ENCODE measurements at regions not wholly inside any gene's neighbourhood (a gene's known extent, or its start where the extent isn't known, plus 50 kb on each side); places are given as distances from the start of the nearest gene placed in this dataset.

GRCh38 chr14:99117671-99118045, 154.3 kb downstream of the BCL11B start:
- TF ChIP-seq POLR2AphosphoS5 (IDR thresholded peaks at IDR 0.05; ENCODE audit: low read depth, low read length) (no peak), TAF1 (IDR thresholded peaks at IDR 0.05; ENCODE audit: low read depth, low read length) (no peak)

All from GM12891 (cell line).